GM19395 (cell line): ENCODE measurements at regions not wholly inside any gene's neighbourhood (a gene's known extent, or its start where the extent isn't known, plus 50 kb on each side); places are given as distances from the start of the nearest gene placed in this dataset.
A peak's percentile ranks its signal among the peaks of the same experiment; 100 is the strongest.

Experiments used
- ATAC-seq: cut with Tn5 transposase; IDR thresholded peaks from one replicate; pipeline ENCODE4 v1.9.1; 2021; ENCODE audit warnings: mild to moderate bottlenecking, moderate library complexity; ENCODE audit not compliant: unreplicated experiment

GRCh38 chr4:95599777-95600400 is 51.1 kb upstream of the UNC5C start:
- peak; percentile 96 for ATAC-seq
